ENCODE measurements at regions not wholly inside any gene's neighbourhood (a gene's known extent, or its start where the extent isn't known, plus 50 kb on each side); places are given as distances from the start of the nearest gene placed in this dataset.

DNA sequence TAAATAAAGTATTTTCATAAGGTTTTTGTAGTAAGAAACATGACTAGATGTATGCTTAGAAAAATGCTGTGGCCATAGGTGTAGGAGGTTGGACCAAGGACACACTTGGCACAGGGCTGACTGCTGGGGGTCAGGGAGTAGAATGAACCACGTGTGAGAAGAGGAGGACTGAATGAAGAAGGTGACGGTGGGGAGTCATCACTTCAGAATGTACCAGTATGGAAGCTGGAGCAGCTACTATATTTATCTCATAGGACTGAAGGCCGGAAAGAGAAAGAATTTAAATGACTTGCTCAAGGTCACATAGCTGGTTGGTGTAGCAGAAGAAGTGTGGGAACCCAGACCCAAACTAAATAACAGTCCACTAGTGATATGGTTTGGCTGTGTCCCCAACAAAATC is 79.8 kb upstream of the HAO2 start:
- DNase-seq (ENCODE audit: low read depth) = no peak
- TF ChIP-seq CTCF (IDR thresholded peaks at IDR 0.05; ENCODE audit: insufficient read depth, low read depth, low read length, missing control alignments) = no peak

DNA sequence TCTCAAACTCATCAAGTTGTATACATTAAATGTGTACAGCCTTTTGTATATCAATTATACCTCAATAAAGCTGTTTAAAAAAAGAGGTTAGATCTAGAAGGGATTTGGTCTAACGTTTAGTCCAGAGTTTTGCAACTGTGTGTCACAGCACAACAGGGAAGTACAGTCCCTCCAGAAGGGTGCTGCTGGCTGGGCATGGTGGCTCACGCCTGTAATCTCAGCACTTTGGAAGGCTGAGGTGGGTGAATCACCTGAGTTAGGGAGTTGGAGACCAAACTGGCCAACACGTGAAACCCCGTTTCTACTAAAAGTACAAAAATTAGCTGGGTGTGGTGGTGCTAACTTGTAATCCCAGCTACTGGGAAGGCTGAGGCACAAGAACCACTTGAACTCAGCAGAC is 78.3 kb upstream of the HAO2 start:
- TF ChIP-seq CTCF (IDR thresholded peaks at IDR 0.05; ENCODE audit: insufficient read depth, low read depth, low read length, missing control alignments) = no peak
- no peak for DNase-seq (ENCODE audit: low read depth)
- no peak overlapping the region for H3K4me3 ChIP-seq (ENCODE audit: low read depth, low read length)

More for the DNA sequence above, 79.8 kb upstream of the HAO2 start:
- no peak overlapping the region for H3K4me3 ChIP-seq (ENCODE audit: low read depth, low read length)

DNA sequence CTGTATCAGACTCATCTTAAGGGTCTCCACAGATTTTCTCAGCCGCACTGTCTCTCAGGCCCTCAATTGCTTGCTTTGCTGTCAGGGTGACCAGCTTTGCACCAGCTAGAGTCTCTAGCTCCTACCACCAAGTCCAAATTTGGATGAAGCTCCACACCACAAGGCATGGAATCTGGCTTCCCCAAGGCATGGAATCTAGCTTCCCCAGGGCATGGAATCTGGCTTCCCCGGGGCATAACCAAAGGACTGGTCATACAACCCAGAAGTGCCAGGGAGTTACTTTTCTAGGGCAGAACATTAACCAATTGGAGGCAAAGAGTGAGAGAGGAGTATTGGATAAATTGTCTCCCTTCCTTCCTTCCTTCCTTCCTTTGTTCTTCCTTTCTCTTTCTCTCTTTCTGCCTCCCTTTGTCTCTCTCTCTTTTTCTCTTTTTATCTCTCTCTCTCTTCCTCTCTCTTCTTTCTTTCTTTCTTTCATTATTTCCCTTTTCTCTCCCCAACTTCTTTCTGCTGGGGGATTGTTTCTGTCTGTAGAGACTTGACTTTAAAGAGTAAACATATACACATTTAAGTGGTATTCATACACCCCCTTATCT is 76.9 kb upstream of the HAO2 start:
- no peak overlapping the region for H3K4me3 ChIP-seq (ENCODE audit: low read depth, low read length)
- DNase-seq (ENCODE audit: low read depth) = no peak
- no peak for TF ChIP-seq CTCF (IDR thresholded peaks at IDR 0.05; ENCODE audit: insufficient read depth, low read depth, low read length, missing control alignments)

DNA sequence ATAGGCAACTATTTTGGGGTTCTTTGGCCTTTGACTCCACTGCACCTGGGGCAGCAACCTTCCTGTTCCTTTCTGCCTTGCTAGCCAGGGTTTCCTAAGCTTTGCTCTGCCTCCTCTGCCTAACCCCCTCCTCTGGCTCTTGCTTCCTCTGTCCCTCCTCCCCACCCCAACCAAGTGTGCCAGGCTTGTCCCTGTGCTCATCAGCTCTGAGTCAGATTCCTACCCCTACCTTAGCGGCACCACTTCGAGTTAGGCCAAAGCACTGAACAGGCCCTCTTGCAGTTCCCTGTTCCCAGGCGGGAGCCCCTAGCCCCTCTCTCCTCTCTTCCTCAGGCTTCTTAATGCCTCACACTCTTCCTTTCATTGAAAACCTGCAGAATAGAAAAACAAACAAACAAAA is 74.8 kb upstream of the HAO2 start:
- DNase-seq (ENCODE audit: low read depth) = no peak
- no peak overlapping the region for H3K4me3 ChIP-seq (ENCODE audit: low read depth, low read length)
- TF ChIP-seq CTCF (IDR thresholded peaks at IDR 0.05; ENCODE audit: insufficient read depth, low read depth, low read length, missing control alignments) = no peak

DNA sequence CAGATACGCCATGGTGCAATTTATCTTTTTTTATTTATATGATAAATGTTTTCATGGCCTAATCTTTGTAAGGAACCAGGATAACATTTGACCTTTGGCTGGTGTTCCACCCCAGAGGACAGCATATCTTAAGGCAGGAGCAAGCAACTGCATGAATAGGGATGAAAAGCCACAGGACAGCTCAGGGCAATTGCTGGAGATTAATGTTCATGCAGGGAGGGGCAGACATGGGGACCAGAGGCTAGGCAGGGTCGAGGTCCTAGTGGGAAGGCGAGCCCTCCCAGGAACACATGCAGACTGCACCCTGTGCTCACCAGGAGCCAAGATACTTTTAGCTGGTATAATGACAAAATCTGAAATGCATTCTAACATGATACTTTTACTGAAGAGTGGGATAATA is 74.4 kb upstream of the HAO2 start:
- no peak overlapping the region for H3K4me3 ChIP-seq (ENCODE audit: low read depth, low read length)
- no peak for DNase-seq (ENCODE audit: low read depth)
- TF ChIP-seq CTCF (IDR thresholded peaks at IDR 0.05; ENCODE audit: insufficient read depth, low read depth, low read length, missing control alignments) = no peak

- peak; percentile 8 for DNase-seq (ENCODE audit: low read depth)
Measured at GRCh38 chr1:119294722-119295121, 73.9 kb upstream of the HAO2 start.

More at GRCh38 chr1:119294722-119295121, 73.9 kb upstream of the HAO2 start:
- H3K4me3 ChIP-seq (ENCODE audit: low read depth, low read length) = no peak overlapping the region
- TF ChIP-seq CTCF (IDR thresholded peaks at IDR 0.05; ENCODE audit: insufficient read depth, low read depth, low read length, missing control alignments) = no peak

Data from GM12865 (cell line).